ENCODE measurements at regions not wholly inside any gene's neighbourhood (a gene's known extent, or its start where the extent isn't known, plus 50 kb on each side); places are given as distances from the start of the nearest gene placed in this dataset.

DNA sequence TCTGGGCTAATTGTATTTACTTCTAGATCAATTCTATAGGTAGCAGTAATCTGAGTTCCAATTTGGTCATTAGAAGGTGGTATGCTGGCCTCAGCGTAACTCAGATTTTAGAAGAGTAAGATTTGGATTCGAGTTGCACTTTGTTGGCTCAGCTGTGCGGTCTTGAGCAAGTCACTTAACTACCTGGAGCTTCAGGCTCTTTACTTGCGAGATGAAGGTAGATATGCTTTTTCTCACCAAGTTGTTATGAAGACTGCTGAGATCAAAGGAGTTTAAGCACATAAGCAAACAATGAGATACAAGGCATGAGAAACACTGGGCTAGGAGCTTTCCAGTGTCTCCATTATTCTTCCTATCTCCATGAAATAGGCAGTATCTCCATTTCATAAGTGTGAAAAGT, 133.8 kb upstream of the RANBP3L start:
- TF ChIP-seq, protein P1, sequence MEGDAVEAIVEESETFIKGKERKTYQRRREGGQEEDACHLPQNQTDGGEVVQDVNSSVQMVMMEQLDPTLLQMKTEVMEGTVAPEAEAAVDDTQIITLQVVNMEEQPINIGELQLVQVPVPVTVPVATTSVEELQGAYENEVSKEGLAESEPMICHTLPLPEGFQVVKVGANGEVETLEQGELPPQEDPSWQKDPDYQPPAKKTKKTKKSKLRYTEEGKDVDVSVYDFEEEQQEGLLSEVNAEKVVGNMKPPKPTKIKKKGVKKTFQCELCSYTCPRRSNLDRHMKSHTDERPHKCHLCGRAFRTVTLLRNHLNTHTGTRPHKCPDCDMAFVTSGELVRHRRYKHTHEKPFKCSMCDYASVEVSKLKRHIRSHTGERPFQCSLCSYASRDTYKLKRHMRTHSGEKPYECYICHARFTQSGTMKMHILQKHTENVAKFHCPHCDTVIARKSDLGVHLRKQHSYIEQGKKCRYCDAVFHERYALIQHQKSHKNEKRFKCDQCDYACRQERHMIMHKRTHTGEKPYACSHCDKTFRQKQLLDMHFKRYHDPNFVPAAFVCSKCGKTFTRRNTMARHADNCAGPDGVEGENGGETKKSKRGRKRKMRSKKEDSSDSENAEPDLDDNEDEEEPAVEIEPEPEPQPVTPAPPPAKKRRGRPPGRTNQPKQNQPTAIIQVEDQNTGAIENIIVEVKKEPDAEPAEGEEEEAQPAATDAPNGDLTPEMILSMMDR (IDR thresholded peaks at IDR 0.05; ENCODE audit: borderline replicate concordance, control extremely low read depth, extremely low read depth, insufficient read depth, missing control alignments), result no peak
- no peak for DNase-seq (ENCODE audit: low spot score)

DNA sequence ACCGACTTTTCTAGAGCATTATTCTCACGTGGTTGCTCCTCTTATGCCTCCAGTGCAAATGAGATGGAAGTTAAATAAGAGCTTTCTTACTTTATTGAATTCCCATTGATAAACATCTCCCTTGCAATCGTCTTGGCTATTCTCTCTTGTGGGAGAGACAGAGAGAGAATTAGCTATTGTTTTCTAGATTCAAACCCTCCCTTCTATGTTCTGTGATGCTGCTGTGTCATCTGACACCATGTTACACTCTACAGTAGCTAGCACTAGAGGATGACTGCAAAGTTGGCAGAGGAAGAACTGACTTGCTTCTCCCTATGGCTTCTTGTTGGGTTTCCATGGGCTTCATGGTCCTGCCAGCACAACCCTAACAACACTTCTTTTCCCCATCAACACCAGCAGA, 134.6 kb upstream of the RANBP3L start:
- TF ChIP-seq, protein P1 (IDR thresholded peaks at IDR 0.05; ENCODE audit: borderline replicate concordance, control extremely low read depth, extremely low read depth, insufficient read depth, missing control alignments), result no peak
- in situ Hi-C loops (cut with MboI; ENCODE audit: low sequenced_read_pairs, unreplicated experiment), result no loop called here
- DNase-seq (ENCODE audit: low spot score), result no peak

More for the DNA sequence above, 133.8 kb upstream of the RANBP3L start:
- in situ Hi-C loops (cut with MboI; ENCODE audit: low sequenced_read_pairs, unreplicated experiment), result no loop called here

DNA sequence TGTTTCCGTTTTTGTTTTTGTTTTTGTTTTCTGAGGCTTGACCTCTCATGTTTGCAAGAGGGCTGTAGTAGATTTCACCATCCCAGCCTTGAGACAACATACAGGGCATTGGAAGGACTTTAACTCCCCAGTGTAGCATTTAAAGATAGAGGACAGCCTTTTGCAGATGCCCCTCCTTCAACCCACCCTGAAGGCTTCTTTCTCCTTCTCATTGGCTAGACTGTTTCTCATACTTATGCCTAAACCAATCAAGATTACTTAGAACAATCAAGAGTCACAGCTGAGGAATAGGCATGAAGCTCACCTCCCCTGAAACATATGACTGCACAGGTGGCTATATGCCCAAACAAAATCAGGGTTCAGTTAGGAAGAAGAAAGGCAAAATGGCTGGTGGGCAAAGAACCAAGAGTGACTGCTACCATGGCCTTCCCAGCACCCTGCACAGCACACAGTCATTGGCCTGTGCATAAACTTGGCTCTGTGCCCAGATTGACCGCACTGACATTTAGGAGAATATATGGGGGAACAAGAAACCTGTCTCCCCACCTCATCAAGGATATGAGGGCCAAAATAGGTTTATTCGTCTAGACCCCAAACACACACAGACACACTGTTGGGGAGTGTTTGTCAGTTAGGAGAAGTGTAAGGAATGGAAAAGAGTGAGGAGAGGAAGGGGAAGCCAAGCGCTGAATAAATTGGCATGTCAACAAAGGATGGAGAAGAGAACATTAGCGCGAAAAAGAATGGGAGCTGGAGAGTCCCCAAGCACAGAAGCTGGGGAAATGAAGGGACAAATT, 137.3 kb upstream of the RANBP3L start:
- no peak for DNase-seq (ENCODE audit: low spot score)
- TF ChIP-seq, protein P1 (IDR thresholded peaks at IDR 0.05; ENCODE audit: borderline replicate concordance, control extremely low read depth, extremely low read depth, insufficient read depth, missing control alignments), result no peak
- in situ Hi-C loops (cut with MboI; ENCODE audit: low sequenced_read_pairs, unreplicated experiment), result no loop called here

DNA sequence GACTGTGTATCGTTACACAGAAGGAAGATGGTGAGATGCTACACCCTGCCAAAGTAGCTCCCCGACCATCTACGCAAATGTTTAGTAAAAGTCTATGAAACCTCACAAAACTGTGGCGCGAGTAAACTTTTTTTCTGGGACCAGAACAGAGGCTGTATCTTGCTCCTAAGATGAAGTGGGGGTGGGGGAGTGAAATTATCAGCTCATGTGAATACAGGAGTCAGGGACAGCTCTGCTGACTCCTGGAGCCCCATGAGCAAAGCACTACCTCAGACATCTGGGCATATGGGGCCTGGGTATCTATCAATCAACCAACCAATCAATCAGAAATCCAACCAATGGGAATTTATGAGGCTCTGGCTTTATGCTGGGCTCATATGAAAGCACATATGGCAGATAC, 138.6 kb upstream of the RANBP3L start:
- TF ChIP-seq, protein P1 (IDR thresholded peaks at IDR 0.05; ENCODE audit: borderline replicate concordance, control extremely low read depth, extremely low read depth, insufficient read depth, missing control alignments), result no peak
- in situ Hi-C loops (cut with MboI; ENCODE audit: low sequenced_read_pairs, unreplicated experiment), result no loop called here
- DNase-seq (ENCODE audit: low spot score), result no peak

DNA sequence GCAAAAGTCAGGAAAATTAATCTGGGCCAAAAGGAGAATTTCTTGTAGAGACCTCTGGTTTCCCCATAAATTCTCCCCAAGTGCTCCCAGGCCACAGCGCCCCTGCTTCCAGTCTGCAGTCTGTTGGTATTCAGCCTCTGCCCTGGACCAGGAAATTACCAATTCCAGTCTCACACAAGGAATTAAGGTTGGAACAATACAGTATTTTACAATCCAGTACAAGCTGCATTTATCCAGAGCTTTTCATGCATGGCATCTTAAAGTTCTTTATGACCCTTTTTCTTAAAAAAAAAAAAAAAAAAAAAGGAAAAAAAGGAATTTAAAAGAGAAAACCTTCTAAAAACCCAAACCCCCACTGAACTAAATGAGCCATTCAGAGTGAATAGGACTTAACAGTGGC, 139.6 kb upstream of the RANBP3L start:
- no peak for DNase-seq (ENCODE audit: low spot score)
- in situ Hi-C loops (cut with MboI; ENCODE audit: low sequenced_read_pairs, unreplicated experiment), result no loop called here
- TF ChIP-seq, protein P1 (IDR thresholded peaks at IDR 0.05; ENCODE audit: borderline replicate concordance, control extremely low read depth, extremely low read depth, insufficient read depth, missing control alignments), result no peak

DNA sequence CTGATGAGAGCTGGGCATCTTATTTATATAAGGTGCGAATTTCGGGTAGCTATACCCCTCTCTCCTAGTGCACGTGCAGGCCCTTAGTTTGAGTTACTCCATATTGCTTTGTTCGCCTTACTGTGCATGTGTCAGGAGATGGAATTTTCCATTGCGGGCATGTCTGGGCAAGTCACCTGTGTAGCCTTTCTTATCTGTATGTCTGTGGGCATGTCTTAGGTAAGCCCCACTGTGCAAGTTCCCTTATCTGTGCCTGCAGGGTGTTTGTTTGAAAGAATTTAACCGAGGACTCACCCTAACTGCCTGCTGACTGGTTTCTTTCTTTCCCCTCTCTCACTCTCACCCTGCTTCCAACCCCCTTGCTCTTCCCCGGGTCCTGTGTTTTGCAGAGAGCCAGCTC, 140.7 kb upstream of the RANBP3L start:
- no peak for DNase-seq (ENCODE audit: low spot score)

More for the DNA sequence above, 140.7 kb upstream of the RANBP3L start:
- TF ChIP-seq, protein P1 (IDR thresholded peaks at IDR 0.05; ENCODE audit: borderline replicate concordance, control extremely low read depth, extremely low read depth, insufficient read depth, missing control alignments), result no peak
- in situ Hi-C loops (cut with MboI; ENCODE audit: low sequenced_read_pairs, unreplicated experiment), result no loop called here

All from GM13976 (cell line).